Sciatic nerve (tissue), 2 donors: ENCODE measurements at regions not wholly inside any gene's neighbourhood (a gene's known extent, or its start where the extent isn't known, plus 50 kb on each side); places are given as distances from the start of the nearest gene placed in this dataset.

Experiments used
- ATAC-seq: fragments of 200-7000 bp; cut with Tn5 transposase; one replicate; pipeline ENCODE4 v1.9.1; 2020; ENCODE audit warnings: mild to moderate bottlenecking, moderate library complexity
- DNase-seq: peaks from one replicate; pipeline ENCODE4 v3.0.0-alpha.2; 2020; ENCODE audit warnings: low spot score
- intact Hi-C: fragments of 100-400 bp; cut with DNase I; formaldehyde crosslinking; loops from one replicate; pipeline ENCODE4 v1.14.2; 2022
- donor health status: DM: no; HTN: no; CAD: no.
- donor health status: DM: no; HTN: no; CAD: no.

GRCh38 chr9:16337322-16338029 lies 533.0 kb downstream of the BNC2 start:
- intact Hi-C loops, result no loop called here
- ATAC-seq, result no peak
- DNase-seq, result no peak

DNA sequence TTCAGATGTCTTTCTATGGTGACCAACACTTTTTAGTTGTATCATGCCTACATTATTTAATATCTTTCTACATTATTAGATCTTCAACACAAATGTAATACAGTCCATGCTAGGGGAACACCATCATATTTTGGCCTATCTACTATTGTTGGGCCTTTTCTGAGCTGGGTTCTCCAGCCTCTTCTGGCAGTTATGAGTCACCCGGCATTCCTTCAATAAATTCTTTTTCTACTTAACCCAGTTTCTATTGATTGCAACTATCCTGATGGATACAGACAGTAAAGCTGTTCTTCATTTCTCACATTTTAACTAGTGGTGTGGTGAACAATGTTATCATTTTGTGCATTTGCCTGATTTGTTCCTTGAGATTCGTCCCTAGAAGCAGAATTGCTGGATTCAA lies 529.3 kb downstream of the BNC2 start:
- intact Hi-C loops, result no loop called here
- no peak for ATAC-seq
- no peak for DNase-seq

GRCh38 chr9:16342246-16343020 lies 528.0 kb downstream of the BNC2 start:
- DNase-seq (no peak), ATAC-seq (peak; percentile 1)
- intact Hi-C loops, result no loop called here

DNA sequence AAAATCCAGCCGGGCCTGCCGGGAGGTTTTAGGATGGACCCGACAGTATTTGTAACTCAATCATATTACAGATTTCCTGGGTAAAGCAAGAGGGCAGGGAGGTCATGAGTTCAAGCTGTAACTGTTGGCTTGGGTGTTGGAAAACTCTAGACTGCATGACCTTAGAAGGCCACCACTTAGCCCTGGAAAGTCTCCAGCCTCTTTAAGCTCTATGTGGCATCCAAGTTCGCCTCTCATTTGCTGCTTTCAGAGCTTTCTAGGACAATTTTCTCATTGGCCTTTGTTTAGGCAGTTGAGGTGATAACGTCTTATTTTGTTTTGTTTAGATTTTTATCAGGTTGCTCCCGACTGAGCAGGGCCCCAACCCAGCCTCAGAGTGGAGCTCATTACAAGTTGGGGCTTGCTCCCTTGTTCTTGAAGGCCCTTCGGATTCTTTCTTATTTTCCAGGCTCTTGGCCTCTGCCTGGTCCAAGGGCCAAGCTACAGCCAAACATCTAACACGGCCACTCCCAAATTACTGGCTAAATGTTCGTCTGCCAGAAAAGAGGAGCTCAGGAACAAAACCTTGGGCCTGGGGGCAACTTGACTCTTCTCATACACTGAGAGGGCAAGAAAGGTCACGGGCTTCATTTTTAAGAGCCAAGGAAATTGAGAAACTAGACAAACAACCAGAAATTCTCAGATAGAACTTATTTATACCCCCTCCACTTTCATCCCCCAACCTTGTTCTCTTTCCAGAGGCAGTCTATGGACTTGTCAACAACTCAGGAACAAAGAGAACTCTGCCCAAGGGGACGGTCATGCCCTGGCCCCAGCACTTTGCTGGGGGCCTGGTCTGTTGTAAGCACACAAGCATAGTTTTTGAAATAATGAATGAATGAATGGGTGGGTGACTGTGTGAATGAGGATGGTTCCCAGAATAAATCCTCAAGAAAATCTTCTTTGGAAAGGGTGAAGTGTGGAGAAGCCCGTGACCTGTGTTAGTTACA lies 526.9 kb downstream of the BNC2 start:
- intact Hi-C loops, result no loop called here
- ATAC-seq, result peak; percentile 81
- DNase-seq, result no peak

GRCh38 chr9:16344343-16344742 lies 526.1 kb downstream of the BNC2 start:
- peak; percentile 54 for ATAC-seq

DNA sequence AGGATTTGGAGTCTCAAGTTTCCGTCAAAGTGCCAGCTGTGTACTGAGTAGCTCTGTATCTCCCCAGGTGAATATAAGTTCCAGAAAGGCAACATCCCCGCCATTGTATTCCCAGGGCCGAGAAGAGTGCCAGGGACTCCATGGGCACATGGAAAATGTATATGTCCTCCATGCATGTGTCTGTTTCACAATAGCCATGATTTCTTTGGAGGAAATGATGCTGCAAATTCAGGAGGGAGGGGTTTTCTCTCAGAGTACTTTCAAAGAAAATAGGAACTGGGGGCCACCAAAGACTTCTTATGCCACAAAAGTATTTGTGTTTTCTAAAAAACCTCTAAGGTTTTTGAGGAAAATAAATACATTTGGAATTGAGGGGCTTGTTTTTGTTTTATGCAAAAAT lies 524.6 kb downstream of the BNC2 start:
- intact Hi-C loops, result no loop called here
- DNase-seq (no peak), ATAC-seq (no peak)

More at GRCh38 chr9:16344343-16344742, 526.1 kb downstream of the BNC2 start:
- no peak for DNase-seq
- intact Hi-C loops, result no loop called here

GRCh38 chr9:16347886-16348285 lies 522.6 kb downstream of the BNC2 start:
- intact Hi-C loops, result no loop called here
- ATAC-seq, result no peak
- DNase-seq, result no peak

- intact Hi-C loops, result no loop called here
- no peak for DNase-seq
- no peak for ATAC-seq
Observed at GRCh38 chr9:16348531-16348930, 521.9 kb downstream of the BNC2 start.

GRCh38 chr9:16352251-16352650 lies 518.2 kb downstream of the BNC2 start:
- DNase-seq, result no peak
- ATAC-seq, result no peak
- intact Hi-C loops, result no loop called here

GRCh38 chr9:16352791-16353401 lies 517.6 kb downstream of the BNC2 start:
- intact Hi-C loops, result no loop called here
- ATAC-seq, result no peak
- DNase-seq, result no peak

- intact Hi-C loops, result no loop called here
- ATAC-seq, result peak; percentile 19
- no peak for DNase-seq
Observed at GRCh38 chr9:16356196-16356765, 514.2 kb downstream of the BNC2 start.

GRCh38 chr9:16357828-16358227 lies 512.6 kb downstream of the BNC2 start:
- DNase-seq, result no peak
- peak; percentile 38 for ATAC-seq
- intact Hi-C loops, result no loop called here

- intact Hi-C loops, result no loop called here
- no peak for DNase-seq
- no peak for ATAC-seq
Observed at GRCh38 chr9:16358751-16359150, 511.7 kb downstream of the BNC2 start.
